A549 (cell line): ENCODE measurements at regions not wholly inside any gene's neighbourhood (a gene's known extent, or its start where the extent isn't known, plus 50 kb on each side); places are given as distances from the start of the nearest gene placed in this dataset.

Source experiments
- EP300 ChIP-seq, 2 experiments: fragments of >200 bp; sonication (Bioruptor Twin); formaldehyde crosslinking; IDR thresholded peaks; 2 replicates in 1 of 2; 3 replicates in 1 of 2; pipeline ENCODE4 v1.6.1; 2016 to 2017
- FOSL2 ChIP-seq, 2 experiments: fragments of 450-650 bp in 1 of 2; fragments of >200 bp in 1 of 2; sonication (Bioruptor Twin) in 1 of 2; formaldehyde crosslinking; IDR thresholded peaks; 2 replicates each; pipeline versions ENCODE4 v1.5.0 to v1.6.1; 2016 to 2020; ENCODE audit warnings: mild to moderate bottlenecking in 1 of 2, moderate library complexity in 1 of 2
- HDAC2 ChIP-seq: fragments of 200-600 bp; sonication (generic); IDR thresholded peaks from 2 replicates; pipeline ENCODE4 v1.6.1; 2016
- JUN ChIP-seq, 2 experiments: fragments of >200 bp; sonication (Bioruptor Twin); formaldehyde crosslinking; IDR thresholded peaks; 2 replicates in 1 of 2; 3 replicates in 1 of 2; pipeline ENCODE4 v1.6.1; 2016 to 2017
- POLR2A ChIP-seq: IDR thresholded peaks from 2 replicates; pipeline ENCODE4 v1.6.1; 2012; ENCODE audit warnings: mild to moderate bottlenecking, low read length
- RFX5 ChIP-seq: fragments of 450-650 bp; IDR thresholded peaks from 2 replicates; pipeline ENCODE4 v1.7.1; 2014; ENCODE audit warnings: antibody characterized with exemption, mild to moderate bottlenecking, moderate library complexity
- ZC3H11A ChIP-seq: fragments of 450-650 bp; IDR thresholded peaks from 2 replicates; pipeline ENCODE4 v1.6.1; 2014; ENCODE audit warnings: antibody characterized with exemption, mild to moderate bottlenecking
- TF ChIP-seq, protein P1 (sequence below): fragments of >200 bp; sonication (Bioruptor Twin); formaldehyde crosslinking; IDR thresholded peaks from 3 replicates; pipeline ENCODE4 v1.5.1; 2016
- TF ChIP-seq, protein P2 (sequence below): fragments of 150-350 bp; IDR thresholded peaks from 2 replicates; pipeline ENCODE4 v1.6.1; 2014; ENCODE audit warnings: low read depth, mild to moderate bottlenecking, low read length

DNA sequence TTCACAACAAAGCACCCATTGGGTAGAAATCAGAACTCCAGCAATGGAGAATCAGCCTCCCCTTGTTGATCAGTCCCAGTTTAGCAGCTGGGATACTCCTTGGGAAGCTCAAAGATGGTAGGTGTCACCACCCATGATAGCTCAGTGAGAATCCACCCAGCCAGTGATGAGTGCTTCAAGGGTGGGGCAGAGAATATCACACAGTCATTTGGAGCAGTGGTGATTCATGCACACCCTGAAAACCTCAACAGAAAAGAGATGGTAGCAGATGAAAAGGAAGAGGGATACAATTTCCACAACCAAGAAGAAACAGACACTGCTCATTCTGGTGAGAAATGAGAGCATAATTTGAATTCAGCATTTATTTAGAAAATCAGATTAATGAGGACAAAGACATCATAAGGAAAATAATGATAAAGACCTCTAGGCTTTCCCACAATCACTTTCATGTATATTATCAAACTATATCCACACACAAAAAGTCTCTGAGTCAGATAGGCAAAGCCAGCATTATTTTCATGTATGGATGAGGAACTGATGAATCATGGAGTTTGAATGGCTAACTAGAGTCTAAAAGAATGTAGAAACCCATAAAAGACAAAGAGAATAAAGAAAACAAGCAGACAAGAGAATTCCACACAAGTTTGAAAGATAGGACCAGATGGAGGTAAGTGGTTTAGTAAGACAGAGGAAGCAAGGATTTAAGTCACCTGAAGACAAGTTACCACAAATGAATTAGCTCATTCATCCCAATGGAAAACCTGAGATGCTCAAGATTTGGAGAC, 82.9 kb downstream of the FEM1C start:
- TF ChIP-seq, protein P1, sequence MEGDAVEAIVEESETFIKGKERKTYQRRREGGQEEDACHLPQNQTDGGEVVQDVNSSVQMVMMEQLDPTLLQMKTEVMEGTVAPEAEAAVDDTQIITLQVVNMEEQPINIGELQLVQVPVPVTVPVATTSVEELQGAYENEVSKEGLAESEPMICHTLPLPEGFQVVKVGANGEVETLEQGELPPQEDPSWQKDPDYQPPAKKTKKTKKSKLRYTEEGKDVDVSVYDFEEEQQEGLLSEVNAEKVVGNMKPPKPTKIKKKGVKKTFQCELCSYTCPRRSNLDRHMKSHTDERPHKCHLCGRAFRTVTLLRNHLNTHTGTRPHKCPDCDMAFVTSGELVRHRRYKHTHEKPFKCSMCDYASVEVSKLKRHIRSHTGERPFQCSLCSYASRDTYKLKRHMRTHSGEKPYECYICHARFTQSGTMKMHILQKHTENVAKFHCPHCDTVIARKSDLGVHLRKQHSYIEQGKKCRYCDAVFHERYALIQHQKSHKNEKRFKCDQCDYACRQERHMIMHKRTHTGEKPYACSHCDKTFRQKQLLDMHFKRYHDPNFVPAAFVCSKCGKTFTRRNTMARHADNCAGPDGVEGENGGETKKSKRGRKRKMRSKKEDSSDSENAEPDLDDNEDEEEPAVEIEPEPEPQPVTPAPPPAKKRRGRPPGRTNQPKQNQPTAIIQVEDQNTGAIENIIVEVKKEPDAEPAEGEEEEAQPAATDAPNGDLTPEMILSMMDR: no peak
- no peak for TF ChIP-seq HDAC2
- TF ChIP-seq RFX5: no peak
- no peak for TF ChIP-seq ZC3H11A
- TF ChIP-seq, protein P2, sequence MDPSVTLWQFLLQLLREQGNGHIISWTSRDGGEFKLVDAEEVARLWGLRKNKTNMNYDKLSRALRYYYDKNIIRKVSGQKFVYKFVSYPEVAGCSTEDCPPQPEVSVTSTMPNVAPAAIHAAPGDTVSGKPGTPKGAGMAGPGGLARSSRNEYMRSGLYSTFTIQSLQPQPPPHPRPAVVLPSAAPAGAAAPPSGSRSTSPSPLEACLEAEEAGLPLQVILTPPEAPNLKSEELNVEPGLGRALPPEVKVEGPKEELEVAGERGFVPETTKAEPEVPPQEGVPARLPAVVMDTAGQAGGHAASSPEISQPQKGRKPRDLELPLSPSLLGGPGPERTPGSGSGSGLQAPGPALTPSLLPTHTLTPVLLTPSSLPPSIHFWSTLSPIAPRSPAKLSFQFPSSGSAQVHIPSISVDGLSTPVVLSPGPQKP: no peak
- TF ChIP-seq POLR2A: no peak
- TF ChIP-seq FOSL2 (IDR thresholded peaks at IDR 0.05): peak; percentile 44; the same call in 1 of the 2 replicates
- peak; percentile 47 for TF ChIP-seq FOSL2 (CRISPR knock-in tag; IDR thresholded peaks at IDR 0.05)
- TF ChIP-seq JUN (IDR thresholded peaks at IDR 0.05): no peak
- TF ChIP-seq EP300 (IDR thresholded peaks at IDR 0.05): no peak
